ENCODE measurements at regions not wholly inside any gene's neighbourhood (a gene's known extent, or its start where the extent isn't known, plus 50 kb on each side); places are given as distances from the start of the nearest gene placed in this dataset.

DNA sequence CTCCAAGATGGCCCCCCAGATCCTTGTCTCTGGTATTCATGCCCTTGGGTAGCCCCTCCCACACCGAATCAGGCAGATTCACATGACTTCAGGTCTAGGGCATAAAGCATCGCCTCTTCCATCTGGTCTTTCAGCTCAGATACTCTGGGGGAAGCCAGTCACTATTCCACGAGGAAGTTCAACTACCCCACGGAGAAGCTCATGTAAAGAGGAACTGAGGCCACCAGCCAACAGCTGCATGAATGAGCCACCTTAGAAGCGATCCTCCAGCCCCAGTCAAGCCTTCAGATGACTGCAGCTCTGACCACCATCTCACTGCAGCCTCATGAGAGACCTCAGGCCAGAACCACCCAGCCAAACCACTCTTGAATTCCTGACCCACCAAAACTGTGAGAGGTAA lies 54.1 kb downstream of the SOCS3 start:
- no peaks in the 10 kb centered on the region for H3K27me3 ChIP-seq (replicated peaks)
- in situ Hi-C loops (cut with HindIII; ENCODE audit: low pct_ligation_motif_present, low sequenced_read_pairs): no loop called here
- TF ChIP-seq CTCF (IDR thresholded peaks at IDR 0.05; ENCODE audit: low read depth, low read length, missing control alignments): no peak

GRCh38 chr17:78304549-78305037 lies 55.3 kb downstream of the SOCS3 start:
- no peak for DNase-seq
- Histone ChIP-seq H3K27ac (no peak overlapping the region), H3K4me3 (ENCODE audit: low read depth, low read length) (no peak overlapping the region), H3K27me3 (replicated peaks) (no peaks in the 10 kb centered on the region), H3K36me3 (replicated peaks) (no peaks in the 10 kb centered on the region)
- TF ChIP-seq CTCF (IDR thresholded peaks at IDR 0.05; ENCODE audit: low read depth, low read length, missing control alignments): no peak
- in situ Hi-C loops (cut with HindIII; ENCODE audit: low pct_ligation_motif_present, low sequenced_read_pairs): no loop called here

More for the DNA sequence above, 54.1 kb downstream of the SOCS3 start:
- no peak overlapping the region for H3K27ac ChIP-seq
- DNase-seq: no peak
- H3K4me3 ChIP-seq (ENCODE audit: low read depth, low read length): no peak overlapping the region
- no peaks in the 10 kb centered on the region for H3K36me3 ChIP-seq (replicated peaks)

DNA sequence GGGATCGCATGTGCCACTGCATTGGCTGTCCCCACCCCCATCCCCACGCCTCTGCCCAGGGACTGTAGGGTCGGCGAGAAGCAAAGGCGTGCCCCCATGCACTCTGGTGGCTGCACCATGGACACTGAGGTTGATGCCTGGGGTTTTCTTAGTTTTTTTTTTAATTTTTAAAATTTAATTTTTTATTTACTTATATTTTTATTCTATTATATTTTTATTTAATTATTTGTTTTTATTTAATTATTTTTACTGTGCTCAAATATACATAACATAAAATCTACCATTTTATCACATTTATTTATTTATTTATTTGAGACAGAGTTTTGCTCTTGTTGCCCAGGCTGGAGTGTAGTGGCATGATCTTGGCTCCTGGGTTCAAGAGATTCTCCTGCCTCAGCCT lies 57.4 kb downstream of the SOCS3 start:
- H3K27ac ChIP-seq: no peak overlapping the region
- H3K4me3 ChIP-seq (ENCODE audit: low read depth, low read length): no peak overlapping the region
- TF ChIP-seq CTCF (IDR thresholded peaks at IDR 0.05; ENCODE audit: low read depth, low read length, missing control alignments): no peak
- H3K36me3 ChIP-seq (replicated peaks): no peaks in the 10 kb centered on the region
- no peak for DNase-seq
- in situ Hi-C loops (cut with HindIII; ENCODE audit: low pct_ligation_motif_present, low sequenced_read_pairs): no loop called here
- H3K27me3 ChIP-seq (replicated peaks): no peaks in the 10 kb centered on the region

DNA sequence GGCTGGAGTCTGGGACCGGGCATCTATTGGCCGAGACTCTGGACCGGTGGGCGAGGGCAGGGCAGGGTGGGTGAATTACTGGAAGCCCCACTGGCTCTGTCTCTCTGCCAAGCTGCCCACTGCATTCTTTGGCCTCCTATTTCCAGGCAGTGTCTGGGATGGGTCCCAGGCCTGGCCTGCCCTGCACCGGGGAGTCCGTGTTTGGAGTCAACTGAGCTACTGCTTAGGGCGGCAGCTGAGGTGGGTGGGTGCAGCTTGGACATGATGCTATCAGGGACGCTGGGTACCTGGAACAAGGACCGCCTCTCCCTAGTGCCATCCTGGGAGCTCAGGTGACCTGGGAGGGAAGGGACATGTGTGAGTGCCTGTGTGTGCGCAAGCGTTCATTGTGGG lies 58.1 kb downstream of the SOCS3 start:
- no peak for DNase-seq
- Histone ChIP-seq H3K36me3 (replicated peaks) (no peaks in the 10 kb centered on the region), H3K4me3 (ENCODE audit: low read depth, low read length) (no peak overlapping the region), H3K27ac (no peak overlapping the region), H3K27me3 (replicated peaks) (no peaks in the 10 kb centered on the region)
- TF ChIP-seq CTCF (IDR thresholded peaks at IDR 0.05; ENCODE audit: low read depth, low read length, missing control alignments): no peak
- in situ Hi-C loops (cut with HindIII; ENCODE audit: low pct_ligation_motif_present, low sequenced_read_pairs): no loop called here

DNA sequence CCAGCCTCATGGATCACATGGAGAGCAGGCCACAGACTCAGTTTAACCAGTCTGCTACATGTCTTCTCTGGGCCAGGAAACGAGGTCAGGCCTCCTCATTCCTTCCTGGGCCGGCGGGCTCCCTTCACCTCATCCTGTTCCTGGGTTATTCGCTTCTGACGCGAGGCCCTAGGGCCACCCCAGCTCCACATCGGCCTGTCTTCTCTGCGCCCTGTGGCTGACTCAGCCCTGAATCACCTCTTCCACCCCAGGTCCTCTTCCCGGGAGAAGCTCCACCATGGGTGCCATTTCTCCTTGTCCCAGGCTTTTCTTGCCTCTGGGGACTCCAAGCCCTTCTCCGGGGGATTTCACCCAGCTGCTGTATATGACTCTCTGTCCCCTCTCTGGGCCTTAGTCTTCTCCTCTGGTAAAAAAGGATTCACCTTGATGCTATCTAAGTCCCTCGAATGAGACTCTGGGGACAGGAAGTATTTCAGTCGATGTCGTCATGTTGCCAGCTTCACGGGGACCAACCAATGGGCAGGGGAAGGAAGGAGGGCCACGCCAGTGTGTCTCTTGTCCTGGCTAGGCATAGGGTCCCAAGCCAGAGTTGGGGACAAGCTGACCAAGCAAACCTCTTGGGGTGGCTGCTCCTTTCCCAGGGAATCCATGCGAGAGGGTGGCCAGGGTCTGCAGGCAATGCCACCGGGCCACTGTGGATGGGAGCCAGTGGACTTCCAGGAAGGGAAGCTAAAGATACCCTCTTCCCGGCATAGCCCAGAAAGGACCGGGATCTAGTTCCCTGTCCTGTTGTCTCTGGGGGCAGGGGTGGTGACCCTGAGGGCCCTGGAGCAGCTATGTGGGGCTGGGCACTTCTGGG lies 58.7 kb downstream of the SOCS3 start:
- in situ Hi-C loops (cut with HindIII; ENCODE audit: low pct_ligation_motif_present, low sequenced_read_pairs): no loop called here
- TF ChIP-seq CTCF (IDR thresholded peaks at IDR 0.05; ENCODE audit: low read depth, low read length, missing control alignments): no peak
- DNase-seq: peak; percentile 18

More for the DNA sequence above, 58.7 kb downstream of the SOCS3 start:
- Histone ChIP-seq H3K4me3 (ENCODE audit: low read depth, low read length) (no peak overlapping the region), H3K27ac (no peak overlapping the region), H3K36me3 (replicated peaks) (no peaks in the 10 kb centered on the region), H3K27me3 (replicated peaks) (no peaks in the 10 kb centered on the region)

Data from brain microvascular endothelial cell (primary cell).